GM12878 (cell line): ENCODE measurements at regions not wholly inside any gene's neighbourhood (a gene's known extent, or its start where the extent isn't known, plus 50 kb on each side); places are given as distances from the start of the nearest gene placed in this dataset.

Experiments
- BHLHE40 ChIP-seq, 2 experiments: fragments of 450-650 bp in 1 of 2; IDR thresholded peaks; 2 replicates each; pipeline ENCODE4 v1.6.1; 2011 to 2017; ENCODE audit warnings: low read depth in 2 of 2, borderline replicate concordance in 1 of 2, improper control_type of control experiment in 1 of 2, low read length in 1 of 2, mild to moderate bottlenecking in 1 of 2
- BRCA1 ChIP-seq: IDR thresholded peaks from 2 replicates; pipeline ENCODE4 v1.6.1; 2011; ENCODE audit warnings: low read depth, low read length, improper control_type of control experiment
- CHD1 ChIP-seq: IDR thresholded peaks from 2 replicates; pipeline ENCODE4 v1.6.1; 2012; ENCODE audit warnings: low read depth, low read length, improper control_type of control experiment
- CREM ChIP-seq: IDR thresholded peaks from 2 replicates; pipeline ENCODE4 v1.6.1; 2014; ENCODE audit warnings: antibody characterized with exemption, low read depth
- EP300 ChIP-seq, 2 experiments: fragments of 150-350 bp in 1 of 2; IDR thresholded peaks; 2 replicates each; pipeline ENCODE4 v1.6.1; 2011 to 2012; ENCODE audit warnings: low read depth in 2 of 2, low read length in 2 of 2, borderline replicate concordance in 1 of 2, improper control_type of control experiment in 1 of 2, inconsistent platforms in 1 of 2; ENCODE audit not compliant: control insufficient read depth in 1 of 2
- REST ChIP-seq: IDR thresholded peaks from 2 replicates; pipeline ENCODE4 v1.6.1; 2012; ENCODE audit warnings: mild to moderate bottlenecking, low read depth, low read length
- TARDBP ChIP-seq: IDR thresholded peaks from 2 replicates; pipeline ENCODE4 v1.6.1; 2016; ENCODE audit warnings: borderline replicate concordance
- ZNF207 ChIP-seq: fragments of 450-650 bp; IDR thresholded peaks from 2 replicates; pipeline ENCODE4 v1.6.1; 2014; ENCODE audit warnings: antibody characterized with exemption, mild to moderate bottlenecking, borderline replicate concordance

GRCh38 chr6:93964926-93965325 is 545.6 kb upstream of the EPHA7 start:
- no peak for TF ChIP-seq ZNF207
- no peak for TF ChIP-seq TARDBP
- no peak for TF ChIP-seq CREM
- TF ChIP-seq REST = no peak
- TF ChIP-seq EP300 (IDR thresholded peaks at IDR 0.05; ENCODE audit: borderline replicate concordance in 1 of 2, control insufficient read depth in 1 of 2, low read depth in 2 of 2, low read length in 2 of 2) = no peak
- no peak for TF ChIP-seq BRCA1
- TF ChIP-seq BHLHE40 (IDR thresholded peaks at IDR 0.05; ENCODE audit: borderline replicate concordance in 1 of 2, low read depth in 2 of 2, low read length in 1 of 2) = no peak
- TF ChIP-seq CHD1 = no peak
